ENCODE measurements at regions not wholly inside any gene's neighbourhood (a gene's known extent, or its start where the extent isn't known, plus 50 kb on each side); places are given as distances from the start of the nearest gene placed in this dataset.

DNA sequence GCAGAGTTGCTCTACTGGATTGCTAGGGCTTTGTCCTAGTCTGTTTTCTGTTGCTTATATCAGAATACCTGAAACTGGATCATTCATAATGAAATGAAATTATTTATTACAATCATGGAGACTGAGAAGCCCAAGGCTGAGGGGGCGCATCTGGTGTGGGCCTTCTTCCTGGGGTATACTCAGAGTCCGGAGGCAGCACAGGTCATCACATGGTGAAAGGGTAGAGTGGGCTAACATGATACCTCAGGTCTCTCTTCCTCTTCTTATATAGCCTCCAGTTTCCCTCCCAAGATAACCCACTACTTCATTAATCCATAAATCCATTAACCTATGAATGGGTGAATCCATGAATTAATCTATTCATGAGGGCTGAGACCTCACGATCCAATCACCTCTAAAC is 667.6 kb upstream of the NCAM2 start:
- FAIRE-seq (no peak), DNase-seq (ENCODE audit: low read depth) (no peak)
- no peaks in the 10 kb centered on the region for H3K79me2 ChIP-seq (ENCODE audit: insufficient read depth, low read length)
- H3K36me3 ChIP-seq (ENCODE audit: insufficient read depth, low read length), result no peaks in the 10 kb centered on the region
- no peaks in the 10 kb centered on the region for H3K27me3 ChIP-seq (ENCODE audit: insufficient read depth, low read length)
- no peak overlapping the region for H3K4me3 ChIP-seq (ENCODE audit: insufficient read depth, low read depth, low read length)
- H2AFZ ChIP-seq (ENCODE audit: low read depth, low read length), result no peak overlapping the region
- Mint-ChIP-seq H3K4me3 (ENCODE audit: unreplicated experiment) (no peak overlapping the region), H3K27ac (ENCODE audit: unreplicated experiment) (no peak overlapping the region), H3K9me3 (ENCODE audit: unreplicated experiment) (no peaks in the 10 kb centered on the region), H3K4me1 (ENCODE audit: low read depth, unreplicated experiment) (no peaks in the 10 kb centered on the region), H3K27me3 (ENCODE audit: low read depth, unreplicated experiment) (no peaks in the 10 kb centered on the region), H3K36me3 (ENCODE audit: low read depth, unreplicated experiment) (no peaks in the 10 kb centered on the region)
- TF ChIP-seq EZH2 (IDR thresholded peaks at IDR 0.05; ENCODE audit: insufficient read depth, low read length), result no peak
- TF ChIP-seq, protein P1, sequence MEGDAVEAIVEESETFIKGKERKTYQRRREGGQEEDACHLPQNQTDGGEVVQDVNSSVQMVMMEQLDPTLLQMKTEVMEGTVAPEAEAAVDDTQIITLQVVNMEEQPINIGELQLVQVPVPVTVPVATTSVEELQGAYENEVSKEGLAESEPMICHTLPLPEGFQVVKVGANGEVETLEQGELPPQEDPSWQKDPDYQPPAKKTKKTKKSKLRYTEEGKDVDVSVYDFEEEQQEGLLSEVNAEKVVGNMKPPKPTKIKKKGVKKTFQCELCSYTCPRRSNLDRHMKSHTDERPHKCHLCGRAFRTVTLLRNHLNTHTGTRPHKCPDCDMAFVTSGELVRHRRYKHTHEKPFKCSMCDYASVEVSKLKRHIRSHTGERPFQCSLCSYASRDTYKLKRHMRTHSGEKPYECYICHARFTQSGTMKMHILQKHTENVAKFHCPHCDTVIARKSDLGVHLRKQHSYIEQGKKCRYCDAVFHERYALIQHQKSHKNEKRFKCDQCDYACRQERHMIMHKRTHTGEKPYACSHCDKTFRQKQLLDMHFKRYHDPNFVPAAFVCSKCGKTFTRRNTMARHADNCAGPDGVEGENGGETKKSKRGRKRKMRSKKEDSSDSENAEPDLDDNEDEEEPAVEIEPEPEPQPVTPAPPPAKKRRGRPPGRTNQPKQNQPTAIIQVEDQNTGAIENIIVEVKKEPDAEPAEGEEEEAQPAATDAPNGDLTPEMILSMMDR (IDR thresholded peaks at IDR 0.05; ENCODE audit: insufficient read depth, low read depth, low read length), result no peak
- no peak overlapping the region for H3K27ac ChIP-seq (ENCODE audit: low read depth, low read length)
- H3K4me1 ChIP-seq (ENCODE audit: insufficient read depth, low read length), result no peaks in the 10 kb centered on the region
- H3K9me3 ChIP-seq (ENCODE audit: insufficient read depth, low read depth, low read length), result peaks cover 4% of the 10 kb centered on the region
- H4K20me1 ChIP-seq (ENCODE audit: insufficient read depth, low read length), result no peaks in the 10 kb centered on the region
- no peak overlapping the region for H3K9ac ChIP-seq (ENCODE audit: low read length)
- no peak overlapping the region for H3K4me2 ChIP-seq (ENCODE audit: low read length)

DNA sequence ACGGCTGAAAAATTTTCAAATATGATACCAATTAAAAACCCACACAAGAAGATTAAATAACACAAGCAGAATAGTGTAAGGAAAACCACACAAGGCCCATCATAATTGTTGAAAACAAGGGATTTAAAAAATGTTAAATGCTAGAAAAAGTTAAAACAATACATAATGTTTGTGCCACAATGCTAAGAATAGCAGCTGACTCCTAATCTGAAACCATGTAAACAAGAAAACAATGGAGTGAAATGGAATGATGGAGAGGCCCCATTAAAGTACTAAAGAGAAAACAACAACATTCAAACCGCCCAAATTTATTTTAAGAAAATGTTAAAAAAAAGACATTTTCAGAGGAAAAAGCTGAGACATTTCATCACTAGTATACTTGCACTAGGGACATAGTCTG is 663.6 kb upstream of the NCAM2 start:
- Histone ChIP-seq H3K4me1 (ENCODE audit: insufficient read depth, low read length) (no peaks in the 10 kb centered on the region), H2AFZ (ENCODE audit: low read depth, low read length) (no peak overlapping the region), H3K4me2 (ENCODE audit: low read length) (no peak overlapping the region), H3K36me3 (ENCODE audit: insufficient read depth, low read length) (no peaks in the 10 kb centered on the region), H3K4me3 (ENCODE audit: insufficient read depth, low read depth, low read length) (no peak overlapping the region), H3K27me3 (ENCODE audit: insufficient read depth, low read length) (no peaks in the 10 kb centered on the region), H3K9ac (ENCODE audit: low read length) (no peak overlapping the region), H4K20me1 (ENCODE audit: insufficient read depth, low read length) (no peaks in the 10 kb centered on the region), H3K27ac (ENCODE audit: low read depth, low read length) (no peak overlapping the region), H3K79me2 (ENCODE audit: insufficient read depth, low read length) (no peaks in the 10 kb centered on the region), H3K9me3 (ENCODE audit: insufficient read depth, low read depth, low read length) (no peaks in the 10 kb centered on the region)
- H3K9me3 Mint-ChIP-seq (ENCODE audit: unreplicated experiment), result no peaks in the 10 kb centered on the region
- TF ChIP-seq, protein P1 (IDR thresholded peaks at IDR 0.05; ENCODE audit: insufficient read depth, low read depth, low read length), result no peak
- no peak for TF ChIP-seq EZH2 (IDR thresholded peaks at IDR 0.05; ENCODE audit: insufficient read depth, low read length)
- no peaks in the 10 kb centered on the region for H3K36me3 Mint-ChIP-seq (ENCODE audit: low read depth, unreplicated experiment)
- FAIRE-seq, result no peak
- no peak overlapping the region for H3K27ac Mint-ChIP-seq (ENCODE audit: unreplicated experiment)
- H3K27me3 Mint-ChIP-seq (ENCODE audit: low read depth, unreplicated experiment), result no peaks in the 10 kb centered on the region
- H3K4me3 Mint-ChIP-seq (ENCODE audit: unreplicated experiment), result no peak overlapping the region
- no peak for DNase-seq (ENCODE audit: low read depth)
- no peaks in the 10 kb centered on the region for H3K4me1 Mint-ChIP-seq (ENCODE audit: low read depth, unreplicated experiment)

DNA sequence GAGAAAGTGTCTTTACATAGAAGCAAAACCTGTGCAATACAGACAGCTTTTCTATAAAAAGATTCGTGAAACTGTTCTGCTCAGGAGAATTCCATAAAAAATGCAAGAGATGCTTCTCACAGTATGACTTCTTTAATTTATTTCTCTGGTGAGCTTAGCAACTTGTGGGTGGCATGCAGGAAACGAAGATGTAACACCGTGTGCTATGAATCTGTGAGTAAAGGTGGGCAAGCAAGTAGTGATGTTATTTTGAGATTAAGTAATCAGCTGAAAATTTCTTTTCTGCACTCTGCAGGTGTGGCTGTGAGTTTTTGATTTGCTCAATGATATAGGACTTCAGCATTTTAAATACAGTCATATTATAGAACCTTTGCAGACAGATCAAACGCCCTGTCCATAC is 656.8 kb upstream of the NCAM2 start:
- Histone ChIP-seq H3K27ac (ENCODE audit: low read depth, low read length) (no peak overlapping the region), H3K4me2 (ENCODE audit: low read length) (no peak overlapping the region), H2AFZ (ENCODE audit: low read depth, low read length) (no peak overlapping the region), H3K4me3 (ENCODE audit: insufficient read depth, low read depth, low read length) (no peak overlapping the region), H3K27me3 (ENCODE audit: insufficient read depth, low read length) (no peaks in the 10 kb centered on the region), H3K9me3 (ENCODE audit: insufficient read depth, low read depth, low read length) (no peaks in the 10 kb centered on the region), H3K9ac (ENCODE audit: low read length) (no peak overlapping the region), H3K4me1 (ENCODE audit: insufficient read depth, low read length) (no peaks in the 10 kb centered on the region), H3K36me3 (ENCODE audit: insufficient read depth, low read length) (no peaks in the 10 kb centered on the region), H3K79me2 (ENCODE audit: insufficient read depth, low read length) (no peaks in the 10 kb centered on the region), H4K20me1 (ENCODE audit: insufficient read depth, low read length) (no peaks in the 10 kb centered on the region)
- DNase-seq (ENCODE audit: low read depth), result no peak
- Mint-ChIP-seq H3K27me3 (ENCODE audit: low read depth, unreplicated experiment) (no peaks in the 10 kb centered on the region), H3K4me3 (ENCODE audit: unreplicated experiment) (no peak overlapping the region), H3K4me1 (ENCODE audit: low read depth, unreplicated experiment) (no peaks in the 10 kb centered on the region), H3K27ac (ENCODE audit: unreplicated experiment) (no peak overlapping the region), H3K9me3 (ENCODE audit: unreplicated experiment) (peaks cover 4% of the 10 kb centered on the region), H3K36me3 (ENCODE audit: low read depth, unreplicated experiment) (no peaks in the 10 kb centered on the region)
- TF ChIP-seq EZH2 (IDR thresholded peaks at IDR 0.05; ENCODE audit: insufficient read depth, low read length), result no peak
- TF ChIP-seq, protein P1 (IDR thresholded peaks at IDR 0.05; ENCODE audit: insufficient read depth, low read depth, low read length), result no peak
- no peak for FAIRE-seq

All from astrocyte (in vitro differentiated cells and primary cell).